Omental fat pad (tissue), 3 donors: ENCODE measurements at regions not wholly inside any gene's neighbourhood (a gene's known extent, or its start where the extent isn't known, plus 50 kb on each side); places are given as distances from the start of the nearest gene placed in this dataset.

Experiments
- ATAC-seq: fragments of 150-250 bp; one replicate; pipeline ENCODE4 v1.9.1; 2016; ENCODE audit warnings: mild to moderate bottlenecking, moderate library complexity; ENCODE audit not compliant: low FRiP score
- DNase-seq: peaks from one replicate; pipeline ENCODE4 v3.0.0-alpha.2; 2019; ENCODE audit warnings: low spot score
- CTCF ChIP-seq, 3 donors: fragments of 450-650 bp; IDR thresholded peaks; one replicate each; pipeline ENCODE4 v1.5.1; 2016 to 2017; ENCODE audit warnings: antibody characterized with exemption in 3 of 3, mild to moderate bottlenecking in 3 of 3, moderate library complexity in 2 of 3

- ATAC-seq (no peak), DNase-seq (no peak)
- TF ChIP-seq CTCF (IDR thresholded peaks at IDR 0.05), result no peak
Measured at GRCh38 chr15:88348579-88349230, 92.2 kb upstream of the NTRK3 start.

DNA sequence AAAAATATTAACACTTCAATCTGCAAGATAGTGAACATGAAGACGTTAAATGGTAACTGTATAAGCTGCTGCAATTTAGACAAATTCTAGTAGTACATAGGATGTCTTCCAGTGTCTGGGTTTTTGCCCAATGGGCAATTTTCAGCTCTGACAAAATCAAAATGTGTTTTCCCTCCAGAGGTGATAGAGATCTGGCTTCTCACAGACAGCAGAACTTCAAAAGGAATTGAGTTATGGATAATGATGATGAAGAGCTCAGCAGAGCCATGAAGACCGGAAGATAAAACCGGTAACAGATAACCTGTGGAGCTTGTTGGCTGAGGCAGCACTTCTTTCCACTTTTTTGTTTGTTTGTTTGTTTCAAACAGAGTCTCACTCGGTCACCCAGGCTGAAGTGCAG, 89.4 kb upstream of the NTRK3 start:
- no peak for TF ChIP-seq CTCF (IDR thresholded peaks at IDR 0.05)
- no peak for ATAC-seq

GRCh38 chr15:88344786-88345185, 88.2 kb upstream of the NTRK3 start:
- ATAC-seq, result no peak
- TF ChIP-seq CTCF (IDR thresholded peaks at IDR 0.05), result no peak
- no peak for DNase-seq

More for the DNA sequence above, 89.4 kb upstream of the NTRK3 start:
- no peak for DNase-seq

- DNase-seq (no peak), ATAC-seq (no peak)
- TF ChIP-seq CTCF (IDR thresholded peaks at IDR 0.05), result no peak
Measured at GRCh38 chr15:88342666-88343065, 86.1 kb upstream of the NTRK3 start.

- ATAC-seq, result peak; percentile 74
- DNase-seq, result no peak
- TF ChIP-seq CTCF (IDR thresholded peaks at IDR 0.05), result no peak
Measured at GRCh38 chr15:88341653-88342052, 85.1 kb upstream of the NTRK3 start.

DNA sequence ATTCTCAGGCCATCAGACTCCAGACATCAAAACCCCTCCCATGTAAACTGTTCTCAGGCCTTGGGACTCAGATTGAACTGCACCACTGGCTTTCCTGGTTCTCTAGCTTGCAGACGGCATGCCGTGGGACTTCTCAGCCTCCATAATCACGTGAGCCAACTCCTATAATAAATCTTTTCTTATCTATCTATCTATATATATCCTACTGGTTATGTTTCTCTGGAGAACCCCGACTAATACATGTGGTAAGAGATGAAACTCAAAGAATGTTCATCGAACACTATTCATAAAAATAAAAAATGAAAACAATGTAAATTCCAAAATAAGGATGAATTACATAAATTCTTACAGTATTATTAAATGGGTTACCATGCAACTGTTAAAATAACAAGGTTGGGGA, 84.5 kb upstream of the NTRK3 start:
- TF ChIP-seq CTCF (IDR thresholded peaks at IDR 0.05), result no peak
- no peak for DNase-seq
- no peak for ATAC-seq

GRCh38 chr15:88337993-88338392, 81.5 kb upstream of the NTRK3 start:
- TF ChIP-seq CTCF (IDR thresholded peaks at IDR 0.05), result no peak
- DNase-seq (no peak), ATAC-seq (no peak)
